ENCODE measurements at regions not wholly inside any gene's neighbourhood (a gene's known extent, or its start where the extent isn't known, plus 50 kb on each side); places are given as distances from the start of the nearest gene placed in this dataset.

- TF ChIP-seq POLR2AphosphoS5 (IDR thresholded peaks at IDR 0.05), result no peak
- TF ChIP-seq POLR2A (IDR thresholded peaks at IDR 0.05), result no peak
- TF ChIP-seq CTCF (IDR thresholded peaks at IDR 0.05), result no peak
Observed at GRCh38 chr2:128638341-128639119, 319.9 kb upstream of the HS6ST1 start.

Measured in prostate gland (tissue), 2 donors.